Hepatocyte (in vitro differentiated cells): ENCODE measurements at regions not wholly inside any gene's neighbourhood (a gene's known extent, or its start where the extent isn't known, plus 50 kb on each side); places are given as distances from the start of the nearest gene placed in this dataset.

Experiments
- CTCF ChIP-seq: fragments of 200-600 bp; sonication (generic); IDR thresholded peaks from 2 replicates; pipeline ENCODE4 v1.5.1; 2016; ENCODE audit warnings: antibody characterized with exemption, mild to moderate bottlenecking; ENCODE audit not compliant: poor library complexity
- EZH2 ChIP-seq: fragments of 200-600 bp; sonication (generic); IDR thresholded peaks from 2 replicates; pipeline ENCODE4 v1.6.1; 2016; ENCODE audit warnings: antibody characterized with exemption, mild to moderate bottlenecking, borderline replicate concordance
- EZH2phosphoT487 ChIP-seq: fragments of 200-600 bp; sonication (generic); IDR thresholded peaks from one replicate; pipeline ENCODE4 v1.6.1; 2018; ENCODE audit warnings: antibody characterized with exemption, mild to moderate bottlenecking, low read depth, moderate library complexity; ENCODE audit not compliant: unreplicated experiment, severe bottlenecking

GRCh38 chr4:175961604-175962003, 104.0 kb upstream of the WDR17 start:
- TF ChIP-seq CTCF, result no peak
- TF ChIP-seq EZH2, result no peak
- no peak for TF ChIP-seq EZH2phosphoT487
